ENCODE measurements at regions not wholly inside any gene's neighbourhood (a gene's known extent, or its start where the extent isn't known, plus 50 kb on each side); places are given as distances from the start of the nearest gene placed in this dataset.

DNA sequence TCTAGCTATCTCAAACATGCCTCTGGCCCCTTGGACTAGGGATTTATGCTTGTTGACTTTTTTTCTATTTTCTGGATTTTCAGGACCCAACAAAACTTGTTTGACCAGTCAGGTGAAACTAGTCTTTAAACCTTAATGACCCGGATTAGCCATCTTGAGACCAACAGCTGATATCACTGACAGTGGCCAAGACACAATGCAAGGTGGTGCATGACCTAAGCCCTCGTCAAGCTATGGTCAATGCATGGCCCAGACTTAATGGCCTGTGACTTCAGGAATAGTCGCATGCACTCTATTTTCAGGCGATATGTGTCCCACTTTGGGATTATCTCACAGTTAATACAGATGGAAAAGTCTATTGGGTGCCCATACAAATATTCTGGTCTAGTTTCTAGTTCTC, 190.4 kb downstream of the ZBTB18 start:
- H3K9ac ChIP-seq (ENCODE audit: low read depth in 1 of 2, low read length in 2 of 2) = no peak overlapping the region
- no peak overlapping the region for H3K27ac ChIP-seq (ENCODE audit: low read depth in 1 of 2, low read length in 2 of 2)
- H3K36me3 ChIP-seq (ENCODE audit: control insufficient read depth in 4 of 4, insufficient read depth in 3 of 4, low read depth in 1 of 4, low read length in 3 of 4) = no peaks in the 10 kb centered on the region
- no peaks in the 10 kb centered on the region for H3K4me1 ChIP-seq (ENCODE audit: control insufficient read depth in 4 of 4, insufficient read depth in 4 of 4, low read length in 3 of 4)
- H3K4me3 ChIP-seq (ENCODE audit: low read depth in 1 of 3, low read length in 3 of 3) = no peak overlapping the region
- H3K27me3 ChIP-seq (ENCODE audit: control insufficient read depth in 4 of 4, insufficient read depth in 4 of 4, low read length in 3 of 4) = no peaks in the 10 kb centered on the region
- TF ChIP-seq FOXA2 (IDR thresholded peaks at IDR 0.05) (no peak), JUND (IDR thresholded peaks at IDR 0.05) (no peak), RAD21 (IDR thresholded peaks at IDR 0.05) (no peak), RXRA (IDR thresholded peaks at IDR 0.05) (no peak), TAF1 (conservative IDR thresholded peaks at IDR 0.05) (no peak), HNF4A (conservative IDR thresholded peaks at IDR 0.05) (no peak), FOXA1 (IDR thresholded peaks at IDR 0.05) (no peak), HNF4G (IDR thresholded peaks at IDR 0.05) (no peak), YY1 (IDR thresholded peaks at IDR 0.05) (no peak), SP1 (IDR thresholded peaks at IDR 0.05) (no peak), EGR1 (IDR thresholded peaks at IDR 0.05; ENCODE audit: low read depth in 2 of 2) (no peak), GABPA (IDR thresholded peaks at IDR 0.05 in 1 of 2, conservative IDR thresholded peaks at IDR 0.05 in 1 of 2) (no peak), NR2F2 (IDR thresholded peaks at IDR 0.05) (no peak)
- TF ChIP-seq, protein P1, sequence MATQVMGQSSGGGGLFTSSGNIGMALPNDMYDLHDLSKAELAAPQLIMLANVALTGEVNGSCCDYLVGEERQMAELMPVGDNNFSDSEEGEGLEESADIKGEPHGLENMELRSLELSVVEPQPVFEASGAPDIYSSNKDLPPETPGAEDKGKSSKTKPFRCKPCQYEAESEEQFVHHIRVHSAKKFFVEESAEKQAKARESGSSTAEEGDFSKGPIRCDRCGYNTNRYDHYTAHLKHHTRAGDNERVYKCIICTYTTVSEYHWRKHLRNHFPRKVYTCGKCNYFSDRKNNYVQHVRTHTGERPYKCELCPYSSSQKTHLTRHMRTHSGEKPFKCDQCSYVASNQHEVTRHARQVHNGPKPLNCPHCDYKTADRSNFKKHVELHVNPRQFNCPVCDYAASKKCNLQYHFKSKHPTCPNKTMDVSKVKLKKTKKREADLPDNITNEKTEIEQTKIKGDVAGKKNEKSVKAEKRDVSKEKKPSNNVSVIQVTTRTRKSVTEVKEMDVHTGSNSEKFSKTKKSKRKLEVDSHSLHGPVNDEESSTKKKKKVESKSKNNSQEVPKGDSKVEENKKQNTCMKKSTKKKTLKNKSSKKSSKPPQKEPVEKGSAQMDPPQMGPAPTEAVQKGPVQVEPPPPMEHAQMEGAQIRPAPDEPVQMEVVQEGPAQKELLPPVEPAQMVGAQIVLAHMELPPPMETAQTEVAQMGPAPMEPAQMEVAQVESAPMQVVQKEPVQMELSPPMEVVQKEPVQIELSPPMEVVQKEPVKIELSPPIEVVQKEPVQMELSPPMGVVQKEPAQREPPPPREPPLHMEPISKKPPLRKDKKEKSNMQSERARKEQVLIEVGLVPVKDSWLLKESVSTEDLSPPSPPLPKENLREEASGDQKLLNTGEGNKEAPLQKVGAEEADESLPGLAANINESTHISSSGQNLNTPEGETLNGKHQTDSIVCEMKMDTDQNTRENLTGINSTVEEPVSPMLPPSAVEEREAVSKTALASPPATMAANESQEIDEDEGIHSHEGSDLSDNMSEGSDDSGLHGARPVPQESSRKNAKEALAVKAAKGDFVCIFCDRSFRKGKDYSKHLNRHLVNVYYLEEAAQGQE (IDR thresholded peaks at IDR 0.05) = no peak
- TF ChIP-seq, protein P2, sequence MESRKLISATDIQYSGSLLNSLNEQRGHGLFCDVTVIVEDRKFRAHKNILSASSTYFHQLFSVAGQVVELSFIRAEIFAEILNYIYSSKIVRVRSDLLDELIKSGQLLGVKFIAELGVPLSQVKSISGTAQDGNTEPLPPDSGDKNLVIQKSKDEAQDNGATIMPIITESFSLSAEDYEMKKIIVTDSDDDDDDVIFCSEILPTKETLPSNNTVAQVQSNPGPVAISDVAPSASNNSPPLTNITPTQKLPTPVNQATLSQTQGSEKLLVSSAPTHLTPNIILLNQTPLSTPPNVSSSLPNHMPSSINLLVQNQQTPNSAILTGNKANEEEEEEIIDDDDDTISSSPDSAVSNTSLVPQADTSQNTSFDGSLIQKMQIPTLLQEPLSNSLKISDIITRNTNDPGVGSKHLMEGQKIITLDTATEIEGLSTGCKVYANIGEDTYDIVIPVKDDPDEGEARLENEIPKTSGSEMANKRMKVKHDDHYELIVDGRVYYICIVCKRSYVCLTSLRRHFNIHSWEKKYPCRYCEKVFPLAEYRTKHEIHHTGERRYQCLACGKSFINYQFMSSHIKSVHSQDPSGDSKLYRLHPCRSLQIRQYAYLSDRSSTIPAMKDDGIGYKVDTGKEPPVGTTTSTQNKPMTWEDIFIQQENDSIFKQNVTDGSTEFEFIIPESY (IDR thresholded peaks at IDR 0.05) = no peak
- TF ChIP-seq, protein P3, sequence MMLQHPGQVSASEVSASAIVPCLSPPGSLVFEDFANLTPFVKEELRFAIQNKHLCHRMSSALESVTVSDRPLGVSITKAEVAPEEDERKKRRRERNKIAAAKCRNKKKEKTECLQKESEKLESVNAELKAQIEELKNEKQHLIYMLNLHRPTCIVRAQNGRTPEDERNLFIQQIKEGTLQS (IDR thresholded peaks at IDR 0.05) = no peak
- TF ChIP-seq, protein P4, sequence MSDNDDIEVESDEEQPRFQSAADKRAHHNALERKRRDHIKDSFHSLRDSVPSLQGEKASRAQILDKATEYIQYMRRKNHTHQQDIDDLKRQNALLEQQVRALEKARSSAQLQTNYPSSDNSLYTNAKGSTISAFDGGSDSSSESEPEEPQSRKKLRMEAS (IDR thresholded peaks at IDR 0.05) = no peak
- TF ChIP-seq, protein P5, sequence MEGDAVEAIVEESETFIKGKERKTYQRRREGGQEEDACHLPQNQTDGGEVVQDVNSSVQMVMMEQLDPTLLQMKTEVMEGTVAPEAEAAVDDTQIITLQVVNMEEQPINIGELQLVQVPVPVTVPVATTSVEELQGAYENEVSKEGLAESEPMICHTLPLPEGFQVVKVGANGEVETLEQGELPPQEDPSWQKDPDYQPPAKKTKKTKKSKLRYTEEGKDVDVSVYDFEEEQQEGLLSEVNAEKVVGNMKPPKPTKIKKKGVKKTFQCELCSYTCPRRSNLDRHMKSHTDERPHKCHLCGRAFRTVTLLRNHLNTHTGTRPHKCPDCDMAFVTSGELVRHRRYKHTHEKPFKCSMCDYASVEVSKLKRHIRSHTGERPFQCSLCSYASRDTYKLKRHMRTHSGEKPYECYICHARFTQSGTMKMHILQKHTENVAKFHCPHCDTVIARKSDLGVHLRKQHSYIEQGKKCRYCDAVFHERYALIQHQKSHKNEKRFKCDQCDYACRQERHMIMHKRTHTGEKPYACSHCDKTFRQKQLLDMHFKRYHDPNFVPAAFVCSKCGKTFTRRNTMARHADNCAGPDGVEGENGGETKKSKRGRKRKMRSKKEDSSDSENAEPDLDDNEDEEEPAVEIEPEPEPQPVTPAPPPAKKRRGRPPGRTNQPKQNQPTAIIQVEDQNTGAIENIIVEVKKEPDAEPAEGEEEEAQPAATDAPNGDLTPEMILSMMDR (IDR thresholded peaks at IDR 0.05; ENCODE audit: low read depth, low read length, missing input control) = no peak
- H3K9me3 ChIP-seq (ENCODE audit: control insufficient read depth in 4 of 4, low read length in 3 of 4) = no peaks in the 10 kb centered on the region
- no peak for DNase-seq (ENCODE audit: low spot score)
- WGBS = 91% methylated on average over 4 of the region's 4 CpGs

All from liver (tissue), 8 donors.